Natural killer cell (primary cell): ENCODE measurements at regions not wholly inside any gene's neighbourhood (a gene's known extent, or its start where the extent isn't known, plus 50 kb on each side); places are given as distances from the start of the nearest gene placed in this dataset.

ENCODE experiments used
- ATAC-seq, 3 donors: fragments of 150-1000 bp in 2 of 3; fragments of 200-7000 bp in 1 of 3; cut with Tn5 transposase; 1 replicate in 1 of 3; 2 replicates in 2 of 3; pipeline ENCODE4 v1.10.0; 2021; ENCODE audit warnings: mild to moderate bottlenecking in 2 of 3, moderate library complexity in 2 of 3
- DNase-seq, 2 donors: peaks; one replicate each; pipeline versions ENCODE4 v3.0.0 to v3.0.0-alpha.2; 2013 to 2021; ENCODE audit warnings: mixed read lengths in 1 of 2
- H3K27ac ChIP-seq: one replicate; pipeline ENCODE4 v1.5.1; 2013; ENCODE audit warnings: mild to moderate bottlenecking, low read length
- H3K27me3 ChIP-seq: one replicate; pipeline ENCODE4 v1.6.1; 2013; ENCODE audit warnings: low read length; ENCODE audit not compliant: control insufficient read depth, insufficient read depth
- H3K36me3 ChIP-seq: one replicate; pipeline ENCODE4 v1.6.1; 2013; ENCODE audit warnings: low read length; ENCODE audit not compliant: control insufficient read depth, insufficient read depth
- H3K4me1 ChIP-seq: one replicate; pipeline ENCODE4 v1.6.1; 2013; ENCODE audit warnings: low read length; ENCODE audit not compliant: control insufficient read depth, insufficient read depth
- H3K4me3 ChIP-seq: one replicate; pipeline ENCODE4 v1.5.1; 2013; ENCODE audit warnings: low read length
- H3K9me3 ChIP-seq: one replicate; pipeline ENCODE4 v1.6.1; 2013; ENCODE audit warnings: low read length; ENCODE audit not compliant: control insufficient read depth, insufficient read depth
- H3K27ac Mint-ChIP-seq, 2 donors: one replicate each; pipeline ENCODE4 v1.8.0; 2022; ENCODE audit warnings: mild to moderate bottlenecking in 2 of 2, mixed read lengths in 2 of 2, moderate library complexity in 1 of 2
- H3K27me3 Mint-ChIP-seq, 2 donors: one replicate each; pipeline ENCODE4 v1.8.0; 2022; ENCODE audit warnings: low read depth in 2 of 2, mixed read lengths in 2 of 2
- H3K36me3 Mint-ChIP-seq: one replicate; pipeline ENCODE4 v1.8.0; 2022; ENCODE audit warnings: mixed read lengths
- H3K4me1 Mint-ChIP-seq, 2 donors: one replicate each; pipeline ENCODE4 v1.8.0; 2022; ENCODE audit warnings: mixed read lengths in 2 of 2
- H3K4me3 Mint-ChIP-seq: one replicate; pipeline ENCODE4 v1.8.0; 2022; ENCODE audit warnings: mild to moderate bottlenecking, moderate library complexity, mixed read lengths
- H3K9me3 Mint-ChIP-seq, 2 donors: one replicate each; pipeline ENCODE4 v1.8.0; 2022; ENCODE audit warnings: mixed read lengths in 2 of 2
- CTCF ChIP-seq: fragments of 200-600 bp; IDR thresholded peaks from one replicate; pipeline ENCODE4 v1.8.0; 2022; ENCODE audit warnings: antibody characterized with exemption
- WGBS: methylation state at CpG from one replicate; pipeline ENCODE4 v1.1.7; 2013; ENCODE audit warnings: missing lambda C conversion rate; ENCODE audit not compliant: insufficient coverage; 5-methylcytosine and 5-hydroxymethylcytosine counted together
- intact Hi-C: fragments of 100-400 bp; cut with micrococcal nuclease; formaldehyde crosslinking; loops from one replicate; pipeline ENCODE4 v1.14.2; 2022

- Mint-ChIP-seq H3K4me3 (no peak overlapping the region), H3K9me3 (peaks cover 5 to 8% of the 10 kb centered on the region in 2 donors), H3K36me3 (no peaks in the 10 kb centered on the region)
Observed at GRCh38 chr10:109403551-109403950, 519.8 kb downstream of the XPNPEP1 start.

GRCh38 chr10:109393425-109393824 lies 529.9 kb downstream of the XPNPEP1 start:
- Histone ChIP-seq H3K9me3 (no peaks in the 10 kb centered on the region), H3K36me3 (no peaks in the 10 kb centered on the region), H3K4me3 (no peak overlapping the region), H3K4me1 (no peaks in the 10 kb centered on the region), H3K27ac (no peak overlapping the region), H3K27me3 (no peaks in the 10 kb centered on the region)
- H3K27ac Mint-ChIP-seq: no peak overlapping the region
- ATAC-seq: no peak
- intact Hi-C loops: no loop called here
- H3K4me3 Mint-ChIP-seq: no peak overlapping the region
- WGBS: 29% methylated on average over 3 of the region's 3 CpGs
- no peaks in the 10 kb centered on the region for H3K4me1 Mint-ChIP-seq
- H3K36me3 Mint-ChIP-seq: no peaks in the 10 kb centered on the region
- DNase-seq: no peak
- peaks cover 6 to 7% of the 10 kb centered on the region in 2 donors for H3K9me3 Mint-ChIP-seq
- no peaks in the 10 kb centered on the region for H3K27me3 Mint-ChIP-seq
- TF ChIP-seq CTCF: no peak

More at GRCh38 chr10:109403551-109403950, 519.8 kb downstream of the XPNPEP1 start:
- H3K27ac Mint-ChIP-seq: no peak overlapping the region
- no peaks in the 10 kb centered on the region for H3K4me1 Mint-ChIP-seq
- no peak overlapping the region for H3K27ac ChIP-seq
- no peaks in the 10 kb centered on the region for H3K27me3 Mint-ChIP-seq
- WGBS: 59% methylated on average over 2 of the region's 2 CpGs
- H3K4me3 ChIP-seq: no peak overlapping the region
- TF ChIP-seq CTCF: no peak
- H3K27me3 ChIP-seq: no peaks in the 10 kb centered on the region
- ATAC-seq (no peak), DNase-seq (no peak)
- H3K36me3 ChIP-seq: no peaks in the 10 kb centered on the region
- H3K4me1 ChIP-seq: no peaks in the 10 kb centered on the region
- intact Hi-C loops: no loop called here
- no peaks in the 10 kb centered on the region for H3K9me3 ChIP-seq

GRCh38 chr10:109386921-109387320 lies 536.4 kb downstream of the XPNPEP1 start:
- Histone ChIP-seq H3K4me1 (no peaks in the 10 kb centered on the region), H3K27ac (no peak overlapping the region), H3K27me3 (no peaks in the 10 kb centered on the region), H3K9me3 (no peaks in the 10 kb centered on the region), H3K4me3 (no peak overlapping the region), H3K36me3 (no peaks in the 10 kb centered on the region)
- Mint-ChIP-seq H3K4me1 (no peaks in the 10 kb centered on the region), H3K9me3 (peaks cover 0 to 13% of the 10 kb centered on the region in 2 donors), H3K36me3 (no peaks in the 10 kb centered on the region), H3K27me3 (no peaks in the 10 kb centered on the region), H3K27ac (no peak overlapping the region), H3K4me3 (no peak overlapping the region)
- 51% methylated on average over 3 of the region's 3 CpGs for WGBS
- ATAC-seq (no peak), DNase-seq (no peak)
- TF ChIP-seq CTCF: no peak
- intact Hi-C loops: no loop called here

- Mint-ChIP-seq H3K36me3 (no peaks in the 10 kb centered on the region), H3K4me1 (no peaks in the 10 kb centered on the region), H3K9me3 (peaks cover 0 to 13% of the 10 kb centered on the region in 2 donors), H3K4me3 (no peak overlapping the region), H3K27me3 (no peaks in the 10 kb centered on the region), H3K27ac (no peak overlapping the region)
- H3K36me3 ChIP-seq: no peaks in the 10 kb centered on the region
- no peaks in the 10 kb centered on the region for H3K27me3 ChIP-seq
- H3K27ac ChIP-seq: no peak overlapping the region
- H3K4me3 ChIP-seq: no peak overlapping the region
- H3K4me1 ChIP-seq: no peaks in the 10 kb centered on the region
- ATAC-seq: no peak
- intact Hi-C loops: no loop called here
- no peak for DNase-seq
- 91% methylated on average over 1 of the region's 1 CpG for WGBS
- no peak for TF ChIP-seq CTCF
- no peaks in the 10 kb centered on the region for H3K9me3 ChIP-seq
Observed at GRCh38 chr10:109386101-109386500, 537.2 kb downstream of the XPNPEP1 start.
